Middle frontal gyrus (tissue), 1 donor: ENCODE measurements at regions not wholly inside any gene's neighbourhood (a gene's known extent, or its start where the extent isn't known, plus 50 kb on each side); places are given as distances from the start of the nearest gene placed in this dataset.
"Not testable (repeated sequence)": the region's sequence is repeated elsewhere in the genome, so short reads cannot be mapped to it uniquely, and the experiment has no call there.

ENCODE experiments used
- DNase-seq: peaks from one replicate; pipeline ENCODE4 v3.0.0-alpha.2; 2015; ENCODE audit warnings: low spot score; ENCODE audit errors: extremely low spot score

DNA sequence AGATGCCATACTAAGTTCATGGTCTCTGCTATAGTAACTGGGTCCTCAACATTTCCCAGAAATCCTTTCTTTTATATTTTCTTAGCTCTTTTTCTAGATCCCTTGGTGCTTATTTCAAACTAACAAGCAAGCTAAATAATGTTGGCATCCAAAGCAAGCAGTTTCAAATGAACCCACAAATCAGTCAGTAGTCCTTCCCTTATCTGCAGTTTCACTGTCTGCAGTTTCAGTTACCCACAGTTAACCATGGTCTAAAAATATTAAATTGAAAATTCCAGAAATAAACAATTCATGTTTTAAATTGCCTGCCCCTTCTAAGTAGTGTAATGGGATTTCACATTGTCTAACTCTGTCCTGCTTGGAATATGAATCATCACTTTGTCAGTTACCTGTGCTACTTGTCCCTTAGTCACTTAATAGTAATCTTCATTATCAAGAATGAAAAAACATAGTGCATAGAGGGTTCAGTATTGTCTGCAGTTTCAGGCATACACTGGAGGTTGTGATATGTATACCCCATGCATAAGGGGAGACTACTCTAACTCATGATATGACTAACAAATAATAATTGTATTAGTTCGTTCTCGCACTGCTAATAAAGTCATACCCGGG, 633.7 kb downstream of the MECOM start:
- no peak for DNase-seq

DNA sequence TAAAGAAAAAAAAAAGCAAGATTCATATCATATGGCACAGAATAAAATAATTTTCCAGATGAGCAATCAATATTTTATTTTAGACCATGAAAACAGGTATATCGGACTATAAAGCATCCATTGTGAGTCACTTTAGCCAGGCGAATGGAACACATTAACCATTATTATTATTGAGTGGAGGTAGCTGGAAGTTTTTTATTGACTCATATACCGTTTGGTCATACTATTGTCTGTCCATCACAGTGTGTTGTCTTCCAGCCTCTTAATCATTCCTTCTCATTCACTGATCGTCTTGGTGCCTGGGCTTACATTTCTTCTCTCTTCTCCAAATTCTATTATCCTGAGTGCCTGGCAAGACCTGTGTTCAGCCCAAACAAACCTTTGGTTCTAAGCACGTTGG, 634.8 kb downstream of the MECOM start:
- no peak for DNase-seq

- DNase-seq: no peak
Measured at GRCh38 chr3:169026543-169027182, 636.8 kb downstream of the MECOM start.

GRCh38 chr3:169022457-169022856, 641.1 kb downstream of the MECOM start:
- DNase-seq: no peak

GRCh38 chr3:169020371-169020770, 643.1 kb downstream of the MECOM start:
- no peak for DNase-seq

DNA sequence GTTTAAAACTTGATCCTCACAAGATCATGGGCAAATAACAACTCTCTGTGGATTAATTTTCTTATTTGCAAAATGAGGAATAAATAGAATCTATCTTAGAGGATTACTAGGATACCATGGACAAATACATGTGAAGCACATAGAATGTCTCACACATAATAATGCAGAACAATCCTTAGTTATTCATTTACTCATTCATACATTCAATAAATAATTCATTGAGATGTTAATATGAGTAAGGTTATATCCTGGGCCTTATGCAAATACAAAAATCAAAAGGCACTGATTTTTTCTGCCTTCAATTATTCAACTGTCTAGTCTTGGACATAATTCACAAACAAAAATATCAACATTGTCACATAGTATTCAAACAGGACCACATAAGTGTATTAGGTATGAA, 654.1 kb downstream of the MECOM start:
- no peak for DNase-seq

GRCh38 chr3:169008776-169009358, 654.6 kb downstream of the MECOM start:
- no peak for DNase-seq

GRCh38 chr3:169007145-169007544, 656.4 kb downstream of the MECOM start:
- no peak for DNase-seq

DNA sequence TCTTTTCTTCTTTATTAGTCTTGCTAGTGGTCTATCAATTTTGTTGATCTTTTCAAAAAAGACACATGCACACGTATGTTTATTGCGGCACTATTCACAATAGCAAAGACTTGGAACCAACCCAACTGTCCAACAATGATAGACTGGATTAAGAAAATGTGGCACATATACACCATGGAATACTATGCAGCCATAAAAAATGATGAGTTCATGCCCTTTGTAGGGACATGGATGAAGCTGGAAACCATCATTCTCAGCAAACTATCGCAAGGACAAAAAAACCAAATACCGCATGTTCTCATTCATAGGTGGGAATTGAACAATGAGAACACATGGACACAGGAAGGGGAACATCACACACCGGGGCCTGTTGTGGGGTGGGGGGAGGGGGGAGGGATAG, 657.1 kb downstream of the MECOM start:
- DNase-seq: not testable (repeated sequence)

GRCh38 chr3:169002689-169003088, 660.8 kb downstream of the MECOM start:
- no peak for DNase-seq

- no peak for DNase-seq
Measured at GRCh38 chr3:168998792-168999191, 664.7 kb downstream of the MECOM start.

DNA sequence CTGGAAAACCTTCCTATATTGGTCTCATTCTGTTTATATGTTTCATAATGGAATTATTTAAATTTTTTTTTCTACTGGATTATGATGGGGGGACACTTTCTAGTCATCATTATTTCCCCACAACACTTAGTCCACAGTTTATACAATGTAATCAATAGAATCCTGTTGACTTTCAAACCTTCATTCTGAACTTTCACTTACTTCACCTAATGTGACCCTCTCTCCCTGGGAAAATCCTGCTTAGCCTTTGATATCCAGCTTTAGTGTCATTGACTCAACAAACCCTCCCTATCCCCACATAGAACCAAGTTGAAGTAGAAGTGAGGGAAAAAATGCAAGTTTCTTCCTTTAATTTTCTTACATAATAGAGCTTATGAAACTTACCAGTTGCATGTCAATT, 666.0 kb downstream of the MECOM start:
- no peak for DNase-seq

DNA sequence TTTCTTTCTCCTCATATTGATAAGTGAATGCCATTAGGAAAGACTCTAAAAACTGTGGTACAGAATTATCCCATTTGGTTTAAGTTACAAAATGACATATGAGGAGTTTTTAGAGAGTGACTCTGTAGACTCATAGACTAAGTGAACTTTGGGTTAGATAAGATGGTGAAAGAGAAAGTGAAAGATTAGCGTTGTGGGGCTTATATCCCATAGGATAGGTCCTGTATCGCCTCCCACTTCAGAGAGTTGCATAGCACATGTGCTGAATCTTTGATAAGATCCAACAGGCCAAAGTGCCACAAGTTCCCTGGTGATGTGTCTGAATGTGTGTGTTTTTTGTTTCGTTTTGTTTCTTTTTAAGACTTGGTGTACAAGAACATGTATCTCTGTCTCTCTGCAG, 666.9 kb downstream of the MECOM start:
- DNase-seq: no peak

DNA sequence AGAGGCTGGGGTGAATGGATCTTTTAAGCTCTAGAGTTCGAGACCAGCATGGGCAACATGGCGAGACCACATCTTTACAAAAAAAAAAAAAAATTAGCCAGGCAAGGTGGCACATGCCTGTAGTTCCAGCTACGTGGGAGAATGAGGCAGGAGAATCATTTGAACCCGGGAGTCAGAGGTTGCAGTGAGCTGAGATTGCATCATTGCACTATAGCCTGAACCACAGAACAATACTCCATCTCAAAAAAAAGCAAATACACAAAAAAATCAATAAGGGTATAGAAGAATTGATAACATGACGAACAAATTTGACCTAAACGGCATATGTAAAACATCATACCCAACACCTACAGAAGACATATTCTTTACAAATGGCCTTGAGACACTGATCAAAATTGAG, 668.4 kb downstream of the MECOM start:
- DNase-seq: no peak

DNA sequence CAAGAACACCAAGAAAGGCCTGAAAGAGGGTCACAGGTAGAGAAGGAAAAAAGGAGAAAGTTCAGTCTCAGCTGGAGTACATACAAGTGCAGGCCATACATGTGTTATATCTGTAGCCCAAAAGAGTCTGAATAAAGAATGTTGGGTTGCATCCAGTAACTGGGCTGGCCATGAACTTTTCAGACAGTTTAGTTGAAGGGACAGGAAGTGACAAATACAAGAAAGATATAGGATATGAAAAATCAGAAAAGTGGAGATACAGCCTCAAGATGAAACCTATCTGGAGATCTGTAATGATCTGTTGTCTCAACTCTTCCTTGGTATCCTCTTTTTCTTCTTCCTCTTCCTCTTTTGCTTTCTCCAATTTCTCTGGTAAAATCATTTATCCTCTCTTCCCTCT, 671.7 kb downstream of the MECOM start:
- DNase-seq: no peak

DNA sequence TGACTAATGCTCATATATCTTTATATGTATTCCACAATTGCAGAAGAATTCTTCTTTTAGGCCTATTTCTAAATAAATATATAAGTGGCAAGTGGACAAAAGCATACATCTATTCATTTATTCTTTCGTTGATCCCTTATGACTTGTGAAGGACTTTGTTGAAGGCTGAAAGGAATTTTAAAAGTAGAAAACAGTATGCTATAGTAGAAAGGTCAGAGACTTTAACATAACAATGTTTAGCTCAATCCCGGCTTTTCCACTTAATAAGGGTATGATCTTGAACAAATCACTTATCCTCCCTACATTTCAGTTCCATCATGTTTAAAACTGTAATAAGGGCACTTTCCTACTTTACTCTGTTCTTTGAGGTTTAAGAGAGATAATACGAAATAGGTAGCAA, 672.9 kb downstream of the MECOM start:
- DNase-seq: no peak

DNA sequence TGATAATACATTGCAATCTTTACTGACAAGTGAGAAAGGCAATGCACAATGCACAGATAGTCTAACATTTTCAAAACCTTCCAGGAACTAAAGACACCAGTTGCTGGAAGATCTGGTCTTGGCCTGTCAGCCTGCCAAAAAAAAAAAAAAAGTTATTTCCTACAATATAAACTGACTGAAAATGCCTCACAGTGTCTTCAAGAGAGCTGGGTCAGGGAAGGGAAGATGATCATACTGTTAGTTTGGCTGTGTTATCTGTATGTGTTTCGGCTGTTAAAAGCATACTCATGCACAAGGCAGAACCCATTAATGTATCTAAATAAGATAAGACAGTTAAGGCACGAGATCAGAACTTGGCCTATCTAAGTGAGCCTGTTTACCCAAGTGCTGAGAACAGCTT, 673.4 kb downstream of the MECOM start:
- DNase-seq: no peak

DNA sequence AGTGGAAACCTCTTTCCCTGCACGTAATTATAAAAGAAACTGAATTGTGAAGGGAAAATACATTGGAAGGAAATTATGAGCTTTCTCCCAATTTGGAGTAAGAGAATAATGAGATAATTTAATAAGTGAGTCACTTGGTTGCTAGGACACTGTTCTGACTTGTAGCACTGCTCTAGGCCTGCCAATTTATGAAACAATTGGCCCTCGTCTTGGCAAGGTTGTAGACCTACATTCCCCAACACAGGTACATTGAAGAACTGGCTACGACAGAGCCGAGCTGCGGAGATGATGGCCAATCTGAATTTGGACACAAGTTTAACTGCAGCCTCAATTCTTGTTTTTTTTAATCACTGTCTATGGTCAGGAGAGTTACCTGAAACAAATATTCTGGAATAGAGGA, 674.1 kb downstream of the MECOM start:
- DNase-seq: no peak

DNA sequence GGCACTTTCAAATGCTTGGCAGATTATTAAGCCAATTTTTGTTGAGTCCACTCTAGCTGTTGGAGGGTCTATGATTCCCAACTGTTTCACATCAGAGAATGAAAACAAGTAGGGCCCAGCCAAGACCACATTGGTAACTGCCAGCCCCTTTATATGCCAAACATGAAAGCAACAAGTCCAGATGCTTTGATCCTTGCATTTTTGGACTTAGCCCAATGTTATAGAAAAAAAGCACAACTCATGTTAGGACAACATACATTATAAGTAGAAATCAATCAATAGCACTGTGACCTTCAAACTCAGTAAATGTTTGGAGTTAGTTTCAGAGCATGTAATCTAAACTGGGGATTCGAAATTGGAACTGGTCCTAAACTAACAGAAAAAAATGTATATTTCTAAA, 674.7 kb downstream of the MECOM start:
- DNase-seq: no peak

DNA sequence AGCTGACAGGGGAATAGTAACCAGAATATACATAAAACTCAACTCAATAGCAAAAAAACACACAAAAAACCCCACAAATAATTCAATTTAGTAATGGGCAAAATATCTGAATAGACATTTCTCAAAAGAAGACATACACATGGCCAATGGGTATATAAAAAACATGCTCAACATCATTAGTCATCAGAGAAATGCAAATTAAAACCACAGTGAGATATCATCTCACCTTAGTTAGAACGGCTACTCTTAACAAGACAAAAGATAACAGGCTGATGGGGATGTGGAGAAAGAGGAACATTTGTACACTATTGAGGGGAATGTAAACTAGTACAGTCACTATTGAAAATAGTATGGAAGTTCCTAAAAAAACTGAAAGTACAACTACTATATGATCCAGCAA, 678.6 kb downstream of the MECOM start:
- DNase-seq: no peak

- DNase-seq: no peak
Measured at GRCh38 chr3:168983046-168983445, 680.5 kb downstream of the MECOM start.

- DNase-seq: no peak
Measured at GRCh38 chr3:168981396-168981795, 682.1 kb downstream of the MECOM start.

DNA sequence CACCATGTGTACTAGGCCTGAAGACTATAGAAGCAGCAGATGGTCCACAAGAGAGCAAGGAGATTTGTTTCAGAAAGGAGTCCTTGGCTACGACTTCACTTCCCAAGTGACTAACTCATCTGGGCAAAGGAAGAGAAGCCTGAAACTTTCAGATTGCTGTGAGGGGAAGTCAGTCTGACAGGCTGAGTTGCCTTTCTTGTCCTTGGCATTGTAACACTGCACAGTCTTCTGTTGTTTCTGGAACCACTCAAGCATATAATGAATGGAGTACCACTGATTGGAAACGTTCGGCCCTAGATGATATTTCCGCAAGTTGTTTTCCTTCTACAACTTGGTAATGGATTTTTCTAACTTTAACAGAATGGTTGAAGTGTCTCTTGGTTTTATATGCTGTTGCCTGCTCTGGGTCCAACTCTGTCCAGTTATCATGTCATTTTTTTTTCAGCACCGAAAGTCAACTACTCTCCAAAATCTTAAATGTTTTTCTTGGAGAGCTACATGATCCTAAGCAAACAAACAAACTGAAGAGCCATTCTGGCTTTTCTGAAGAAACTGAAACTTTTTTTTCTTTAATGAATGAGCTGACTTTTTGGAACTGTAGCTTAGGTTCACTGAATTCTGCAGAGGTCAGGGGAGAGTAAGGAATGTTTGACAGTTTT, 685.7 kb downstream of the MECOM start:
- DNase-seq: no peak
